ENCODE measurements at regions not wholly inside any gene's neighbourhood (a gene's known extent, or its start where the extent isn't known, plus 50 kb on each side); places are given as distances from the start of the nearest gene placed in this dataset.

DNA sequence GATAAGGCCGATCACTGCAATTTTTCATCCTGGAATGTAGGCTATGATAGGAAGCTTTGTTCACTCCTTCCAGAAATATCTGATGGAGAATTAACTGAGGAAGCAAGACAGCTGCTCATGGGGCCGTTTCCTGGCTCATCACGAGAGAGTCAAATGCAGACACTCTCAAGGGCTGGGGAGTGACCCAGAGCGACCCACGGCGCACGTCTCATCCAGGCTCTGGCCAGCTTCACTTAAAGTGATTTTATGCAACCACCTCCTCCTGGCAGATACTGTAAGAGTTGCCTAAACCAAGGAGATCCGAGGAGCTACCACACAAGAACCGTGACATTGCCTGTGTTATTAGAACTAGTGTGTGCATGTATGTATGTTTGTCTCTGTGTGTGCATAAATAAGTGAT lies 530.8 kb downstream of the TCERG1L start:
- Mint-ChIP-seq H3K27me3 (ENCODE audit: low read depth) (no peaks in the 10 kb centered on the region), H3K4me3 (no peak overlapping the region), H3K9me3 (no peaks in the 10 kb centered on the region), H3K27ac (peak overlapping the region in 1 of 3 experiments; percentile 86; a peak in 2 of 7 replicates), H3K4me1 (0 out of 4 replicates have a peak, but pooled peaks cover 2% of the 10 kb centered on the region in 2 experiments), H3K36me3 (ENCODE audit: insufficient read depth in 1 of 3, low read depth in 3 of 3) (no peaks in the 10 kb centered on the region)
- Histone ChIP-seq H3K23me2 (ENCODE audit: insufficient read length, low read depth, low read length, poor library complexity, severe bottlenecking) (no peaks in the 10 kb centered on the region), H3K23ac (ENCODE audit: insufficient read length, low read depth, low read length) (no peak overlapping the region), H3K4me1 (ENCODE audit: insufficient read depth, low read length) (no peaks in the 10 kb centered on the region), H3K4me2 (ENCODE audit: insufficient read depth, insufficient read length, low read length) (no peak overlapping the region), H3K9ac (ENCODE audit: extremely low read depth, insufficient read length, low read length) (no peak overlapping the region), H2BK120ac (ENCODE audit: low read depth, low read length, poor library complexity, severe bottlenecking) (no peak overlapping the region), H3K56ac (ENCODE audit: insufficient read length, low read depth, low read length) (no peak overlapping the region), H2BK15ac (ENCODE audit: low read depth, low read length) (no peak overlapping the region), H2AK5ac (ENCODE audit: insufficient read length, low read length) (no peak overlapping the region), H2AFZ (ENCODE audit: low read length) (no peak overlapping the region), H4K20me1 (ENCODE audit: control insufficient read depth, insufficient read depth, insufficient read length) (peaks cover 3% of the 10 kb centered on the region), H4K8ac (replicated peaks; ENCODE audit: insufficient read length, low read depth, low read length) (no peak overlapping the region), H3K27me3 (ENCODE audit: insufficient read depth, low read length) (no peaks in the 10 kb centered on the region), H4K5ac (ENCODE audit: insufficient read length, low read depth, low read length) (no peak overlapping the region), H2BK20ac (ENCODE audit: low read depth, low read length, poor library complexity, severe bottlenecking) (no peak overlapping the region), H3K79me2 (ENCODE audit: insufficient read depth, low read length) (no peaks in the 10 kb centered on the region), H3K4ac (ENCODE audit: low read depth, low read length) (no peak overlapping the region), H4K91ac (ENCODE audit: insufficient read length, low read depth, low read length) (no peak overlapping the region), H3K18ac (ENCODE audit: insufficient read length, low read depth, low read length) (no peak overlapping the region), H3K79me1 (ENCODE audit: insufficient read depth, low read depth, low read length, poor library complexity, severe bottlenecking) (no peaks in the 10 kb centered on the region), H2BK5ac (ENCODE audit: insufficient read length, low read length) (no peak overlapping the region), H3K9me3 (ENCODE audit: control insufficient read depth, low read depth, low read length) (no peaks in the 10 kb centered on the region), H2BK12ac (ENCODE audit: insufficient read length, low read depth, low read length) (no peak overlapping the region), H3K27ac (ENCODE audit: insufficient read length, low read depth, low read length) (no peak overlapping the region), H3K14ac (ENCODE audit: insufficient read depth, low read length) (no peak overlapping the region), H3T11ph (ENCODE audit: low read length) (no peak overlapping the region)
- DNase-seq, result no peak
- WGBS (ENCODE audit: extremely low coverage, insufficient read length, low lambda C conversion rate), result no CpG with 5 or more reads among the region's 9 CpGs
- TF ChIP-seq, protein P1, sequence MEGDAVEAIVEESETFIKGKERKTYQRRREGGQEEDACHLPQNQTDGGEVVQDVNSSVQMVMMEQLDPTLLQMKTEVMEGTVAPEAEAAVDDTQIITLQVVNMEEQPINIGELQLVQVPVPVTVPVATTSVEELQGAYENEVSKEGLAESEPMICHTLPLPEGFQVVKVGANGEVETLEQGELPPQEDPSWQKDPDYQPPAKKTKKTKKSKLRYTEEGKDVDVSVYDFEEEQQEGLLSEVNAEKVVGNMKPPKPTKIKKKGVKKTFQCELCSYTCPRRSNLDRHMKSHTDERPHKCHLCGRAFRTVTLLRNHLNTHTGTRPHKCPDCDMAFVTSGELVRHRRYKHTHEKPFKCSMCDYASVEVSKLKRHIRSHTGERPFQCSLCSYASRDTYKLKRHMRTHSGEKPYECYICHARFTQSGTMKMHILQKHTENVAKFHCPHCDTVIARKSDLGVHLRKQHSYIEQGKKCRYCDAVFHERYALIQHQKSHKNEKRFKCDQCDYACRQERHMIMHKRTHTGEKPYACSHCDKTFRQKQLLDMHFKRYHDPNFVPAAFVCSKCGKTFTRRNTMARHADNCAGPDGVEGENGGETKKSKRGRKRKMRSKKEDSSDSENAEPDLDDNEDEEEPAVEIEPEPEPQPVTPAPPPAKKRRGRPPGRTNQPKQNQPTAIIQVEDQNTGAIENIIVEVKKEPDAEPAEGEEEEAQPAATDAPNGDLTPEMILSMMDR (conservative IDR thresholded peaks at IDR 0.05), result no peak

Measured in H9 (cell line).